AG04450 (cell line): ENCODE measurements at regions not wholly inside any gene's neighbourhood (a gene's known extent, or its start where the extent isn't known, plus 50 kb on each side); places are given as distances from the start of the nearest gene placed in this dataset.
A peak's percentile ranks its signal among the peaks of the same experiment; 100 is the strongest.

Experiments
- CTCF ChIA-PET: fragments of 300-600, 350-600 bp; formaldehyde crosslinking; extraction: SDS; loops from one replicate; lab custom pipeline; 2022; ENCODE audit warnings: antibody characterized with exemption, inconsistent platforms; lab: Charles Lee
- POLR2A ChIA-PET: fragments of 350-600 bp; formaldehyde crosslinking; extraction: SDS; loops from one replicate; lab custom pipeline; 2021; ENCODE audit warnings: antibody characterized with exemption, inconsistent platforms; lab: Yijun Ruan, JAX
- DNase-seq: peaks from one replicate; pipeline ENCODE4 v3.0.0-alpha.2; 2011; ENCODE audit warnings: low read depth, low spot score
- H3K27ac ChIP-seq: one replicate; pipeline ENCODE4 v1.5.1; 2012; ENCODE audit warnings: low read depth, low read length, control low read depth
- H3K27me3 ChIP-seq: one replicate; pipeline ENCODE4 v1.6.0; 2012; ENCODE audit warnings: low read length; ENCODE audit not compliant: control insufficient read depth, insufficient read depth
- H3K4me3 ChIP-seq: 2 replicates; pipeline ENCODE4 v1.5.1; 2011; ENCODE audit warnings: mild to moderate bottlenecking, low read depth, low read length, control low read depth
- H3K9me3 ChIP-seq: 2 replicates; pipeline ENCODE4 v1.5.1; 2012; ENCODE audit warnings: low read length; ENCODE audit not compliant: control insufficient read depth, insufficient read depth
- CTCF ChIP-seq: IDR thresholded peaks from 2 replicates; pipeline ENCODE4 v1.5.1; 2011; ENCODE audit warnings: low read depth, low read length, control low read depth, inconsistent platforms

GRCh38 chr3:186456731-186457191, 87.4 kb downstream of the CRYGS start:
- Histone ChIP-seq H3K9me3 (no peaks in the 10 kb centered on the region), H3K4me3 (no peak overlapping the region), H3K27ac (no peak overlapping the region), H3K27me3 (peaks cover 10% of the 10 kb centered on the region)
- no peak for DNase-seq
- POLR2A ChIA-PET: no interaction called here
- TF ChIP-seq CTCF: no peak
- CTCF ChIA-PET: no interaction called here

GRCh38 chr3:186454881-186455703, 89.1 kb downstream of the CRYGS start:
- no peaks in the 10 kb centered on the region for H3K9me3 ChIP-seq
- H3K27ac ChIP-seq: no peak overlapping the region
- POLR2A ChIA-PET: no interaction called here
- peaks cover 10% of the 10 kb centered on the region for H3K27me3 ChIP-seq
- no peak overlapping the region for H3K4me3 ChIP-seq
- no peak for DNase-seq
- CTCF ChIA-PET: no interaction called here
- TF ChIP-seq CTCF: no peak

- TF ChIP-seq CTCF: no peak
- no peak for DNase-seq
- Histone ChIP-seq H3K4me3 (no peak overlapping the region), H3K27ac (no peak overlapping the region), H3K9me3 (no peaks in the 10 kb centered on the region), H3K27me3 (peaks cover 10% of the 10 kb centered on the region)
- POLR2A ChIA-PET: no interaction called here
- CTCF ChIA-PET: no interaction called here
Measured at GRCh38 chr3:186453531-186453930, 90.6 kb downstream of the CRYGS start.

- no peak overlapping the region for H3K4me3 ChIP-seq
- DNase-seq: peak; percentile 24
- no peak for TF ChIP-seq CTCF
- H3K9me3 ChIP-seq: no peaks in the 10 kb centered on the region
- POLR2A ChIA-PET: no interaction called here
- peaks cover 10% of the 10 kb centered on the region for H3K27me3 ChIP-seq
- H3K27ac ChIP-seq: no peak overlapping the region
- CTCF ChIA-PET: interaction anchor here (1.0 kb wide), 1 partner anchor 469 kb away, joined by 4 read pairs; no protein-coding TSS in a partner anchor
Measured at GRCh38 chr3:186452517-186452916, 90.5 kb upstream of the DGKG start.

GRCh38 chr3:186451371-186451770, 89.3 kb upstream of the DGKG start:
- Histone ChIP-seq H3K27me3 (peaks cover 7% of the 10 kb centered on the region), H3K27ac (no peak overlapping the region), H3K4me3 (no peak overlapping the region), H3K9me3 (no peaks in the 10 kb centered on the region)
- CTCF ChIA-PET: interaction anchor here (1.0 kb wide), 1 partner anchor 468 kb away, joined by 4 read pairs; no protein-coding TSS in a partner anchor
- TF ChIP-seq CTCF: no peak
- POLR2A ChIA-PET: no interaction called here
- DNase-seq: no peak
